ENCODE measurements at regions not wholly inside any gene's neighbourhood (a gene's known extent, or its start where the extent isn't known, plus 50 kb on each side); places are given as distances from the start of the nearest gene placed in this dataset.
"Not testable (repeated sequence)": the region's sequence is repeated elsewhere in the genome, so short reads cannot be mapped to it uniquely, and the experiment has no call there.

- H4K20me1 ChIP-seq (ENCODE audit: insufficient read depth); H3K27me3 ChIP-seq (ENCODE audit: insufficient read depth, low read depth); DNase-seq; H2AFZ ChIP-seq; POLR2A ChIA-PET (ENCODE audit: unreplicated experiment); H3K4me1 ChIP-seq (replicated peaks; ENCODE audit: insufficient read depth); H3K27ac ChIP-seq; H3K4me3 ChIP-seq; H3K9me2 ChIP-seq (ENCODE audit: insufficient read depth); intact Hi-C loops (cut with micrococcal nuclease; ENCODE audit: unreplicated experiment); BruUV-seq (replicated peaks); CTCF ChIA-PET; H3F3A ChIP-seq (ENCODE audit: insufficient read depth, low read depth); H3K79me2 ChIP-seq (ENCODE audit: low read depth); H3K9me3 ChIP-seq (ENCODE audit: insufficient read depth, low read depth); H3K4me2 ChIP-seq; H3K36me3 ChIP-seq (ENCODE audit: low read depth): not testable (repeated sequence)
These were observed 77.6 kb downstream of the HHIPL2 start for GRCh38 chr1:222470252-222470805.

GRCh38 chr1:222466150-222466865 lies 81.6 kb downstream of the HHIPL2 start:
- Histone ChIP-seq H3F3A (ENCODE audit: insufficient read depth, low read depth) (no peaks in the 10 kb centered on the region), H3K36me3 (ENCODE audit: low read depth) (no peaks in the 10 kb centered on the region), H3K9me3 (ENCODE audit: insufficient read depth, low read depth) (no peaks in the 10 kb centered on the region), H4K20me1 (ENCODE audit: insufficient read depth) (no peaks in the 10 kb centered on the region), H3K27ac (peak overlapping the region; percentile 96), H3K27me3 (ENCODE audit: insufficient read depth, low read depth) (no peaks in the 10 kb centered on the region), H3K9me2 (ENCODE audit: insufficient read depth) (no peaks in the 10 kb centered on the region), H3K4me2 (peak overlapping the region; percentile 94; the same call in 1 of the 2 replicates), H3K4me1 (replicated peaks; ENCODE audit: insufficient read depth) (peaks cover 9% of the 10 kb centered on the region), H3K4me3 (no peak overlapping the region), H2AFZ (no peak overlapping the region; the same call in 1 of the 2 replicates), H3K79me2 (ENCODE audit: low read depth) (no peaks in the 10 kb centered on the region)
- no peak for TF ChIP-seq EZH2 (IDR thresholded peaks at IDR 0.05; ENCODE audit: low read depth)
- TF ChIP-seq CTCF (conservative IDR thresholded peaks at IDR 0.05): no peak
- intact Hi-C loops (cut with micrococcal nuclease; ENCODE audit: unreplicated experiment): loop anchor here (10.0 kb wide), 1 partner anchor 1218 kb away; no protein-coding TSS in a partner anchor
- no peak for DNase-seq
- CTCF ChIA-PET: interaction anchor here (0.6 to 2.6 kb wide), 3 partner anchors 168 to 836 kb away, joined by 3 to 24 read pairs (median 9); no protein-coding TSS in a partner anchor
- POLR2A ChIA-PET (ENCODE audit: unreplicated experiment): no interaction called here
- no TSS peak for BruUV-seq (replicated peaks)

GRCh38 chr1:222465211-222466041 lies 82.5 kb downstream of the HHIPL2 start:
- Histone ChIP-seq H3K9me3 (ENCODE audit: insufficient read depth, low read depth) (no peaks in the 10 kb centered on the region), H3K9me2 (ENCODE audit: insufficient read depth) (no peaks in the 10 kb centered on the region), H3K4me3 (peak overlapping the region; percentile 60), H3K36me3 (ENCODE audit: low read depth) (no peaks in the 10 kb centered on the region), H3K4me1 (replicated peaks; ENCODE audit: insufficient read depth) (peaks cover 9% of the 10 kb centered on the region), H3K27ac (peak overlapping the region; percentile 96), H3F3A (ENCODE audit: insufficient read depth, low read depth) (no peaks in the 10 kb centered on the region), H2AFZ (peak overlapping the region; percentile 92), H3K79me2 (ENCODE audit: low read depth) (no peaks in the 10 kb centered on the region), H4K20me1 (ENCODE audit: insufficient read depth) (no peaks in the 10 kb centered on the region), H3K27me3 (ENCODE audit: insufficient read depth, low read depth) (no peaks in the 10 kb centered on the region), H3K4me2 (peak overlapping the region; percentile 94)
- TF ChIP-seq CTCF (conservative IDR thresholded peaks at IDR 0.05) (peak; percentile 97), EZH2 (IDR thresholded peaks at IDR 0.05; ENCODE audit: low read depth) (no peak)
- TSS peak; percentile 95 for BruUV-seq (replicated peaks)
- ChIA-PET POLR2A (ENCODE audit: unreplicated experiment) (interaction anchor here (0.5 to 0.7 kb wide), 4 partner anchors 9 to 1944 kb away, joined by 3 to 5 read pairs (median 4); no protein-coding TSS in a partner anchor), CTCF (interaction anchor here (0.6 to 2.6 kb wide), 7 partner anchors 82 to 955 kb away, joined by 3 to 24 read pairs (median 3); no protein-coding TSS in a partner anchor)
- peak; percentile 87 to 96 for DNase-seq
- intact Hi-C loops (cut with micrococcal nuclease; ENCODE audit: unreplicated experiment): loop anchor here (1.0 to 10.0 kb wide), 7 partner anchors 153 to 1219 kb away; partner anchors contain the start of genes AIDA, BROX and MIA3

All from PC-9 (cell line).